ENCODE measurements at regions not wholly inside any gene's neighbourhood (a gene's known extent, or its start where the extent isn't known, plus 50 kb on each side); places are given as distances from the start of the nearest gene placed in this dataset.

- no peak for TF ChIP-seq POLR2A (IDR thresholded peaks at IDR 0.05)
- TF ChIP-seq, protein P1, sequence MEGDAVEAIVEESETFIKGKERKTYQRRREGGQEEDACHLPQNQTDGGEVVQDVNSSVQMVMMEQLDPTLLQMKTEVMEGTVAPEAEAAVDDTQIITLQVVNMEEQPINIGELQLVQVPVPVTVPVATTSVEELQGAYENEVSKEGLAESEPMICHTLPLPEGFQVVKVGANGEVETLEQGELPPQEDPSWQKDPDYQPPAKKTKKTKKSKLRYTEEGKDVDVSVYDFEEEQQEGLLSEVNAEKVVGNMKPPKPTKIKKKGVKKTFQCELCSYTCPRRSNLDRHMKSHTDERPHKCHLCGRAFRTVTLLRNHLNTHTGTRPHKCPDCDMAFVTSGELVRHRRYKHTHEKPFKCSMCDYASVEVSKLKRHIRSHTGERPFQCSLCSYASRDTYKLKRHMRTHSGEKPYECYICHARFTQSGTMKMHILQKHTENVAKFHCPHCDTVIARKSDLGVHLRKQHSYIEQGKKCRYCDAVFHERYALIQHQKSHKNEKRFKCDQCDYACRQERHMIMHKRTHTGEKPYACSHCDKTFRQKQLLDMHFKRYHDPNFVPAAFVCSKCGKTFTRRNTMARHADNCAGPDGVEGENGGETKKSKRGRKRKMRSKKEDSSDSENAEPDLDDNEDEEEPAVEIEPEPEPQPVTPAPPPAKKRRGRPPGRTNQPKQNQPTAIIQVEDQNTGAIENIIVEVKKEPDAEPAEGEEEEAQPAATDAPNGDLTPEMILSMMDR (IDR thresholded peaks at IDR 0.05) = no peak
Observed at GRCh38 chr18:40676668-40677067, 1278.4 kb upstream of the PIK3C3 start.
